Ramos (cell line): ENCODE measurements at regions not wholly inside any gene's neighbourhood (a gene's known extent, or its start where the extent isn't known, plus 50 kb on each side); places are given as distances from the start of the nearest gene placed in this dataset.

Source experiments
- in situ Hi-C: fragments of 300-500 bp; cut with MboI; formaldehyde crosslinking; loops from one replicate; pipeline ENCODE4 v1.14.3; 2022; ENCODE audit warnings: low sequenced_read_pairs; ENCODE audit not compliant: unreplicated experiment

DNA sequence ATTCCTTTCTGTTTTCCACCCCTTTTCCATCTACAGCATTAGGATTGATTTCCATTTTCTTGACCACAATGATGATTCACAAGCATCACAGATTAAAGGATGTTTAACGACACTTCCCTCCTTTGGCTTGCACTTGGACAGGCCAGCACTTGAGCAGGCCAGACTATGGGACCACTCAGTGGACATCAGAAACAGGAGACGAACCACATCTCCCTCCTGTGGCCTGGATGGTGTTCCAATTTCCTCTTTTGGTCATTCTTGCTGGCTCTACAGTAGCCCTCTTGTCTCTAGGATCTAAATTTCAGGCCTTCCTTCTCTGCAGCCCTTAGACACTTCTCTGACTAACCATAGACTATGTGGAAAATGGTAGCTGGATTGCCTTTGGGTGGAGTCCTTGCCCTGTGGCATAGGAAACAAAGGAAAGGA, 78.8 kb upstream of the BOC start:
- in situ Hi-C loops = no loop called here

GRCh38 chr3:113133140-113133539, 78.2 kb upstream of the BOC start:
- in situ Hi-C loops = no loop called here

- in situ Hi-C loops = no loop called here
These were observed 75.3 kb upstream of the BOC start for GRCh38 chr3:113136071-113136470.

GRCh38 chr3:113136544-113136943, 74.8 kb upstream of the BOC start:
- in situ Hi-C loops = no loop called here

DNA sequence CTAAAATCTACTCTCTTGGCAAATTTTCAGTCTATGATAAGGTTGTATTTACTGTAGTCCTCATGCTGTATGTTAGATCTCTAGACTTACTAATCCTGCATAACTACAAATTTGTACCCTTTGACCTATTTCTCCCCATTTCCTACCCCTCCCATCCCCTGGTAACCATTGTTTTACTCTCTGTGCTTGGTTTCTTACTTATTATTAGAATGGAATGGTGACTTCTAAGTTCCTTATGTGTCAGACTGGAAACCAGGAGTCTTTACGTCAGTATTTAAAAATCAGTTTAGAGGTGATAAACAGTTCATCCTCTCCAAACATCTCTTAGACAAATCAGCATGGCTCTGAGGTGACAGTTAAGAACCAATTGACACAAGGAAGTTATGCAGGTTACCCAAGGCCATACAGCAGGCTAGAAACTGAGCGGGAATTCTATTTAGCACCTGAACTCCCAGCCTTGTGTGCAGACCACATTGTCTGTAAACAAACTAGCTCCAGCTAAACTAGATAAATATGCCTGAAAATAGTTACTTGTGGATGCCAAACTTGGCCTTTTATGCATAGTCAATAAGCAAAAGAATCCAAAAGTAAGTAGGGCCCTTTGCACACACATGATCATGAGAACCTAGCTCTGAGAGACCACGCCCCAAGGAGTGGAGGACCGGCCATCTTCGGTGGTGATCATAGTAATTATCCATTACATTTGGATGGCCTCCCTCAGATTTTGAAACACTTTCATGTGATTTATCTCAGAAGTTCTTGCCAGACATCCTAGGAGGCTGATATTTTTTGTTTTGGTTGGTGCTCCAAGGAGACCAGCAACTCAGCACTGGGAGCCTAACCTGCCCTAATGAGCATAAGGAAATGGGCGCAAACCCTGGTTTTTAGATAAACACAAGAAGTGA, 72.3 kb upstream of the BOC start:
- in situ Hi-C loops = no loop called here

GRCh38 chr3:113140876-113141275, 70.5 kb upstream of the BOC start:
- in situ Hi-C loops = no loop called here

- in situ Hi-C loops = no loop called here
These were observed 69.8 kb upstream of the BOC start for GRCh38 chr3:113141543-113141942.

GRCh38 chr3:113142476-113142875, 68.9 kb upstream of the BOC start:
- in situ Hi-C loops = no loop called here

DNA sequence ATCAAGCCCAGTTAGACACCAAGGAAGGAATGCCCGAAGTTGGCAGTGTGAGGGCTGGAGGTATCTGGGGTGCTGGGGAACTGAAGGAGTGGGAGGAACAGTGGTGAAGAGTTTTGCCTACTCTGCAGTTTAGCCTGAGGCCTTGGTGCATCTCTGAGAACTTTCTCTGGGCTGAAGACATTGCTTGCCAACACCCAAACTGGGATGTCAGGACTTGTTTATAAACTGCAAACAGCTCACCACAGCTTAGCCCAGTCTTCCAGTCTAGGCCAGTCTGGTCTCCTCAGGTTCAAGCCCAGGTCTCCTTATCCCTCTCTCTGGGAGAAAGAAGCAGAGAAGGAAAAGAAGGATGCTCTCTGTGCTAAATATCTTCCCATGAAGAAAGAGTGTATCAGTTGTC, 68.0 kb upstream of the BOC start:
- in situ Hi-C loops = no loop called here

DNA sequence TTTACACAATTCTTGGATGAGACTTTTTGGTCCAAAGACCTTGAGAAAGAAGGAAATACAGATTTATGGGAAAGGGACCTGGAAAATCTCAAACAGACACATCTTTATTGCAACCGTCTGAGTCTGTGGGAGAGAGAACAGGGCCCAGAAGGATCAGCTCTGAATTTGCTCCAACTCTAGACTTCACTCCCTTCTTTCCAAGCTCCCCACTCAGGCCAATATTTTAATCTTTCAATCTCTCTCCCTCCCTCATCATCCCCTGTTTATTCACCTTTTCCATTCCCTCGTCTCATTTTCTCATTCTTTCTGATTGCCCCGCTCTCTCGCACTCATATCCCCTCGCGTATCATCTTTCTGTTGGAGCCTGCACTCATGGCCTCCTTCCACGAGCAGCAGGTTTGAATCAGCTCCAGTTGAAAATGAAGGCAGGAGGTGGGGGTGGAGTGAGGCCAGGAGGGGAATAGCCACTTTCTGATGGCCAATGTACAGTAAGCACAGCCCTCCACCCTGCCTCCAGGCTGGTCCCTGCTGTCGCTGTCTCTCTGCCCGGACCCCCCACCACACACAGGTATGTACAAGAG, 63.6 kb upstream of the BOC start:
- in situ Hi-C loops = no loop called here

GRCh38 chr3:113148284-113148683, 63.1 kb upstream of the BOC start:
- in situ Hi-C loops = no loop called here

GRCh38 chr3:113150250-113150649, 61.1 kb upstream of the BOC start:
- in situ Hi-C loops = no loop called here

DNA sequence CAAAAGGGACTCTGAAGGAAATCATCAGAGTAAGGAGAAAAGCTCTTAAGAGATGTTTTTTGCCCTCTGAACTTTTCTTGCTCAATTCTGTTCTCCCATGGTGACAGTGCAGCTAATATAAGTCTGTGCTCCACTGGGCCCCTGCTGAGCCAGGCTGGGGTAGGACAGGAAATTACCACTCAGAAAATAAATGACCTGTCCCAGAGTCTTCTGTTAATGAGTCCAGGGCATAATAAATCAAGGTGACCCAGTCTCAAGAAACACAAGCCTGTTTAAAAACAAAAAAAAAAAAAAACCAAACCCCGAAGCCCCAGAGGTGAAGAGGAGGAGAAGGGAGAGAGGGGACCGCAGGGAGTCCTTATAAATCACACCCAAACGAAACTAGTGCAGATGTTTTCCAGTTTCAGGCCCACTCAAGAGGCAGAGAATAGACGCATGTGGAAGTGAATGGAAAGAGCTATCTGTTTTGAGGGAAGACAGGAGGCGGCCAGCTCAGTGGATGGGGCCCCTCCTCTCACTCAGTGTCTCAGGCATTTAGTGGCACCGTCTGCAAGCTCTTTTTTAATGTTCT, 59.8 kb upstream of the BOC start:
- in situ Hi-C loops = no loop called here

DNA sequence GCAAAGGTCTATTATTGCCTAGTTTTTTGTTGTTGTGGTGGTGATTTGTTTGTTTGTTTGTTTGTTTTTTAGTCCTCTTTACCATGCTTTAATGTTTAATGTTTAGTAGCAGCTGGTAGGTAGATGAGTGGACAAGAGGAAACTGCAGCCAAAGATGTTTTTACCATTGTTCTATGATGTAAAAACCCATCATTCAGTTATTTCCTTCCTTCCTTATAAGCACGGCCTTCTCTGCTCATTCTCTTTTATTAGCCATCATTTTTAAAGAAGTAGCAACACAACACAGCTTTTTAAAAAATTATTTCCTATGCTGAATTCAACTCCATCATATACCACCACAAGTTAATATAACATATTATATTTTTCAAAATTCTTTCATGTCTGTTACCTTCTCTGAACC, 58.5 kb upstream of the BOC start:
- in situ Hi-C loops = no loop called here

DNA sequence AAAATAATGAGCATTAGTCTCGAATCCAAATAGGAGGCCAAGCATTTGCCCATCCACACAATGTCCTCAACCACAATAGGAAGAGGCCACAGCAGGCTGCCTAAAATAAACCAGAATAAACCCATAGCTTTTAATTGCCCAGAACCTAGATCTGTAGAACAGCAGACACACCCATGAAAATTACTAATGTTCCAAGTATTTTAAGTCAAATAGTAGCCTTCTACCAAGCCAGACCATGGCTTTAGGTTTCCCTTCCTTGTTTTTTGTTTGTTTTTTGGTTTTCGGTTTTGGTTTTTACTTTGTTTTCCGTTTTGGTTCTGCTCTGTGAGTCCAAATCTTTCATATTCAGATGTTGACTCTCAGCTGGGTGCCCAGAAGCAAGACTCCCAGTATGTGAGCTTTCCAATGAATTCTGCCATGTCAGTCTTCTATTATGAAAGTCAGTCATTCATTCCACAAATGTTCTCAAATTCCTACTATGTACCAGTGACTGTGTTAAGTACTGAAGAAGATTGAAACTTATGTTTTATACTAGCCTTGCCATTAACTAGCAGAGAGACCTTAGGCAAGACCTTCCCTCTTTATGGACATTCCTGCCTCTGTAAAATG, 57.8 kb upstream of the BOC start:
- in situ Hi-C loops = no loop called here

DNA sequence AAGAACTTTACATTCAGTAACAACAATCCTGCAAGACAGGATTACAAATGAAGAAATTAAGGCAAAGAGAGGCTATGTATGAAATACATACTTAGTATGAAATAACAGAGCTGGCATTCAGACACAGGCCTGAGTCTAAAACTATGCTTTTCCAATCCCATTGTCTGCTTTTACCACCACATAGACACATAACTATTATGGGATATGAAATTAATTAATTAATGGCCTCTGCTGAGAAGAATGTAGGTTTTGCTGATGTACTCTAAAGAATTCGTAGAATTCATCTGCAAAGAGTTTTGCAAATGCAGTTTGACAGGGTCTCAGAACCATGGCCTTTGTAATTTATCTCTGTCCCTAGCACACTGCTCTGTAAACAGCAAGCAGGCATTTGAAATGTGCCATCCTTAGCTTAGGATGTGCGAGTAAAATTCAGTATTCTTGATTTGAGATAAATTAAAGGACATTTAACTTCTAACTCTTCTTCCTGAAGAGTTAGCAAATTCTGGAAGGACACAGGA, 54.5 kb upstream of the BOC start:
- in situ Hi-C loops = no loop called here

DNA sequence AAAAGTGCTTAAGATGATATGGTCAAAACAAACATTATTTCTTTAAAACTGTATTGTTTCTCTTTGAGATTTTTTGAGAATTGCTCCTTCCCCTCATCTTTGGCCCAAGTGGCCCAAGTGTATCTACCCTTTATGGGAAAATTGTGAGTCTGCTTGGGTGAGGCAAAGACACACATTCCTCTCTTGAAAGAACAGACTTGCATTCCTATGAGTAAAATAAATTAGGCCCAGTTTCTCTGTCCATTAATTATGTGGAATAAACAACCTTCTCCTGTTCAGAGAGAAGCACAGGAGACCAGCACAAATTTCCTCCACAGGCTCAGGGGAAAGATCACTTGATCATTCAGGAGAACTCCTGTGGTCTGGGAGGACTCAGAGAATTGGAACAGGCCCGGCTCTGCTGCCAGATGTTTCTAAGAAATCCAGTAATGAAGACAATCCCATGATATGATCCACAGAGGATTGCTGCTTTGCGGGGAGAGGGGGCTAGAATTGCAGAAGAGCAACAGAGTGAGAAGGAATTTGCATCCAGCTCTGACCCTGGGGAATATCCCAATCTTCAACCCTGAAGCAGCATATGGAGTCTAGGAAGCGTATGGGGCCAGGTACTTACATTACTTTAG, 53.8 kb upstream of the BOC start:
- in situ Hi-C loops = no loop called here

DNA sequence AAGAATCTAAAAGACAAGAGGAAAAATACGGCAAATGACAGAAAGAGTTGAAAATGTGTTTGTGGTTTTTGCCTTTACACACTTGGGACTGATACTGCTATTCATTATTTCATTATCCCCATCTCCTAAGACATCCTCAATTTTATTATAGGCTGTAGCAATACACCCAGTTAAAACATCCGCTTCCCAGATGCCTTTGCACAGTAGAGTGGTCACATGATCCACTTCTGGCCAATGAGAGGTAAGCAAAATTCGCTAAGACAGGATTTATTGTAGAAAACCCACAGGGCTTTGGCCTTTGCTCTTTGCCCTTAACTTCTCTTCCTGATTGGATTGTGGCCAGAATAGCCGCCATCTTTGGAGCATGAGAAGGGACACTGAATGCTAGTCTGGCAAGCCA, 53.2 kb upstream of the BOC start:
- in situ Hi-C loops = no loop called here
